GM12875 (cell line): ENCODE measurements at regions not wholly inside any gene's neighbourhood (a gene's known extent, or its start where the extent isn't known, plus 50 kb on each side); places are given as distances from the start of the nearest gene placed in this dataset.

ENCODE experiments used
- H3K4me3 ChIP-seq: one replicate; pipeline ENCODE4 v1.5.1; 2011; ENCODE audit warnings: low read depth, low read length, control low read depth
- CTCF ChIP-seq: IDR thresholded peaks from 2 replicates; pipeline ENCODE4 v1.5.1; 2011; ENCODE audit warnings: low read depth, mild to moderate bottlenecking, control low read depth, inconsistent platforms, low read length, moderate library complexity, borderline replicate concordance; ENCODE audit not compliant: insufficient read depth

GRCh38 chr13:68232351-68233130 is 1002.4 kb upstream of the PCDH9 start:
- TF ChIP-seq CTCF = no peak
- H3K4me3 ChIP-seq = no peak overlapping the region

- no peak overlapping the region for H3K4me3 ChIP-seq
Measured at GRCh38 chr13:68214691-68215415, 984.7 kb upstream of the PCDH9 start.

GRCh38 chr13:68199271-68199670 is 969.1 kb upstream of the PCDH9 start:
- H3K4me3 ChIP-seq = no peak overlapping the region
- no peak for TF ChIP-seq CTCF

More at GRCh38 chr13:68214691-68215415, 984.7 kb upstream of the PCDH9 start:
- no peak for TF ChIP-seq CTCF

- no peak overlapping the region for H3K4me3 ChIP-seq
- TF ChIP-seq CTCF = no peak
Measured at GRCh38 chr13:68190818-68191217, 960.7 kb upstream of the PCDH9 start.

GRCh38 chr13:68185444-68186141 is 955.5 kb upstream of the PCDH9 start:
- no peak overlapping the region for H3K4me3 ChIP-seq
- TF ChIP-seq CTCF = no peak

- TF ChIP-seq CTCF = no peak
- H3K4me3 ChIP-seq = no peak overlapping the region
Measured at GRCh38 chr13:68176475-68176874, 946.3 kb upstream of the PCDH9 start.
